ENCODE measurements at regions not wholly inside any gene's neighbourhood (a gene's known extent, or its start where the extent isn't known, plus 50 kb on each side); places are given as distances from the start of the nearest gene placed in this dataset.

DNA sequence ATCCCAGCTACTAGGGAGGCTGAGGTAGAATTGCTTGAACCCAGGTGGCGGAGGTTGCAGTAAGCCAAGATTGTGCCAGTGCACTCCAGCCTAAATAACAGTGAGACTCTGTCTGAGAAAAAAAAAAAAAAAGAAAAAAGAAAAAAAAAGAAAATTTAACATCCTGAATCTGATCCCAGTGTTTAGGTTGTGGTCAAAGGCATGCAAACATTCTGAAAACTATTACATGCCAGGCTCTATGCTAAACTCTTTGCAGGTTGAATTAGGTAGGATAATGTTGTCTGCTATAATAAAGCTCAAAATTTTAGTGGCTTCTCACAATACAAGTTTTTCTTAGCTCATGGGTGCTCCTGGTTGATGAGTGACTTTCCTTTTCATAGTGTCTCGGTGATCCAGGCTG, 367.4 kb downstream of the PSAT1 start:
- Histone ChIP-seq H3K9me3 (ENCODE audit: insufficient read depth in 2 of 2, low read depth in 1 of 2, low read length in 1 of 2) (no peaks in the 10 kb centered on the region), H3K23me2 (ENCODE audit: low read depth, low read length) (no peaks in the 10 kb centered on the region), H3K14ac (ENCODE audit: insufficient read length) (no peak overlapping the region), H3K23ac (ENCODE audit: insufficient read length) (no peak overlapping the region), H3K4me1 (replicated peaks in 1 of 4; ENCODE audit: control insufficient read depth in 3 of 4, insufficient read depth in 4 of 4, low read length in 3 of 4) (peaks cover 0 to 4% (median 0%) of the 10 kb centered on the region in 4 experiments; a peak in 1 of 7 replicates), H2AK5ac (ENCODE audit: low read depth, low read length) (no peak overlapping the region), H3K36me3 (ENCODE audit: control insufficient read depth in 2 of 4, insufficient read depth in 4 of 4, low read length in 3 of 4) (no peaks in the 10 kb centered on the region), H2BK15ac (ENCODE audit: low read length) (no peak overlapping the region), H3K18ac (ENCODE audit: extremely low read depth, low read length) (no peak overlapping the region), H3K4ac (replicated peaks; ENCODE audit: insufficient read length, low read depth, low read length) (no peak overlapping the region), H3K79me2 (ENCODE audit: control insufficient read depth in 1 of 2, insufficient read depth in 2 of 2, low read length in 2 of 2) (no peaks in the 10 kb centered on the region), H4K91ac (replicated peaks; ENCODE audit: insufficient read length, low read length) (no peak overlapping the region), H3K4me2 (ENCODE audit: insufficient read depth in 1 of 2, low read depth in 2 of 2, low read length in 2 of 2) (no peak overlapping the region), H4K8ac (ENCODE audit: extremely low read depth, insufficient read depth, low read length) (no peak overlapping the region), H3K27me3 (replicated peaks in 1 of 4; ENCODE audit: control insufficient read depth in 3 of 4, extremely low read depth in 1 of 4, insufficient read depth in 3 of 4, low read length in 3 of 4) (no peaks in the 10 kb centered on the region), H2BK120ac (replicated peaks; ENCODE audit: low read depth, low read length) (no peak overlapping the region), H3K27ac (ENCODE audit: low read depth, low read length) (no peak overlapping the region), H3K79me1 (ENCODE audit: low read depth, low read length) (no peaks in the 10 kb centered on the region), H3K9ac (replicated peaks in 1 of 4; ENCODE audit: extremely low read depth in 1 of 4, low read depth in 3 of 4, low read length in 3 of 4) (no peak overlapping the region), H4K5ac (ENCODE audit: insufficient read length, low read depth, low read length) (no peak overlapping the region), H2AFZ (ENCODE audit: low read length) (no peak overlapping the region), H2BK12ac (ENCODE audit: low read depth, low read length) (no peak overlapping the region), H2BK20ac (ENCODE audit: low read length) (no peak overlapping the region), H3K4me3 (ENCODE audit: extremely low read depth in 1 of 4, insufficient read depth in 2 of 4, low read depth in 3 of 4, low read length in 4 of 4) (no peak overlapping the region), H4K20me1 (replicated peaks in 1 of 2; ENCODE audit: control insufficient read depth in 1 of 2, insufficient read depth in 2 of 2, low read length in 2 of 2) (no peaks in the 10 kb centered on the region), H2BK5ac (ENCODE audit: low read depth, low read length) (no peak overlapping the region), H3K56ac (replicated peaks; ENCODE audit: insufficient read length, low read depth, low read length) (no peak overlapping the region)
- no peak for FAIRE-seq
- TF ChIP-seq TBP (IDR thresholded peaks at IDR 0.05; ENCODE audit: low read depth, low read length) (no peak), ASH2L (IDR thresholded peaks at IDR 0.05; ENCODE audit: low read length) (no peak), SIX5 (IDR thresholded peaks at IDR 0.05; ENCODE audit: low read depth, low read length) (no peak), RXRA (IDR thresholded peaks at IDR 0.05; ENCODE audit: insufficient read depth, low read depth, low read length) (no peak), TAF1 (IDR thresholded peaks at IDR 0.05; ENCODE audit: low read depth, low read length) (no peak), KDM1A (IDR thresholded peaks at IDR 0.05; ENCODE audit: borderline replicate concordance, low read length) (no peak)
- 96% methylated on average over 2 of the region's 2 CpGs; no CpG with 5 or more reads in 1 of the 2 experiments for WGBS, 2 experiments (ENCODE audit: extremely low coverage in 1 of 2, insufficient coverage in 1 of 2, insufficient read length in 1 of 2, insufficient replicate concordance in 2 of 2, low coverage in 1 of 2, low lambda C conversion rate in 2 of 2, missing lambda C conversion rate in 1 of 2)
- CTCF ChIA-PET (ENCODE audit: partially characterized antibody) = interaction anchor here (0.7 to 1.2 kb wide), 4 partner anchors 8 to 896 kb away, joined by 3 to 4 read pairs (median 3); no protein-coding TSS in a partner anchor
- DNase-seq (ENCODE audit: low read depth in 1 of 2, low spot score in 2 of 2) = no peak
- POLR2A ChIA-PET (ENCODE audit: partially characterized antibody) = no interaction called here
